ENCODE measurements at regions not wholly inside any gene's neighbourhood (a gene's known extent, or its start where the extent isn't known, plus 50 kb on each side); places are given as distances from the start of the nearest gene placed in this dataset.

- TF ChIP-seq EP300 (IDR thresholded peaks at IDR 0.05) (no peak), CTCF (IDR thresholded peaks at IDR 0.05) (no peak)
Observed at GRCh38 chr11:39569789-39570188, 1889.7 kb downstream of the LRRC4C start.

Measured in upper lobe of left lung (tissue), 4 donors.